ENCODE measurements at regions not wholly inside any gene's neighbourhood (a gene's known extent, or its start where the extent isn't known, plus 50 kb on each side); places are given as distances from the start of the nearest gene placed in this dataset.

- no peak for TF ChIP-seq YY1 (IDR thresholded peaks at IDR 0.05; ENCODE audit: insufficient read depth, insufficient read length)
- no peak for TF ChIP-seq ZNF274 (IDR thresholded peaks at IDR 0.05; ENCODE audit: low read depth, low read length)
These were observed 240.7 kb downstream of the COX18 start for GRCh38 chr4:72828864-72829263.
